Superior temporal gyrus (tissue), 1 donor: ENCODE measurements at regions not wholly inside any gene's neighbourhood (a gene's known extent, or its start where the extent isn't known, plus 50 kb on each side); places are given as distances from the start of the nearest gene placed in this dataset.

ENCODE experiments used
- DNase-seq: peaks from one replicate; pipeline ENCODE4 v3.0.0-alpha.2; 2016; ENCODE audit errors: extremely low spot score

DNA sequence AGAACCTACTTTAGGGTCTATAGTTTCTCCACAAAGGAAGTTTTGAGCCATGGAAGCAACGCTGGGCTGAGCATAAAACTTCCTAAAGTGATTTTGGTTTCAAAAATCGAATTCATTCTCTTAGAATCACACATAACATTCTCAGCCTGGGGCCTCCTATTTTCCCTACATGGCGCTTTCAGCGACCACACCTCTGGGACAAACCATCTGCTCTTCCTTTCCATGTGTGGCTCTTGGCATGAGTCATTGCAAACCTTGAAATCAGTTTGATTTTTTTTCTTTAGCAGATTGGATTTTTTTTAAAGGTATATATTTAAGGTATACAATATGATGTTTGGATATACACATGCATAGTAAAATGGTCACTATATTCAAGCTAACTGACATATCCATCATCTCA, 72.5 kb upstream of the APCDD1 start:
- DNase-seq: no peak

DNA sequence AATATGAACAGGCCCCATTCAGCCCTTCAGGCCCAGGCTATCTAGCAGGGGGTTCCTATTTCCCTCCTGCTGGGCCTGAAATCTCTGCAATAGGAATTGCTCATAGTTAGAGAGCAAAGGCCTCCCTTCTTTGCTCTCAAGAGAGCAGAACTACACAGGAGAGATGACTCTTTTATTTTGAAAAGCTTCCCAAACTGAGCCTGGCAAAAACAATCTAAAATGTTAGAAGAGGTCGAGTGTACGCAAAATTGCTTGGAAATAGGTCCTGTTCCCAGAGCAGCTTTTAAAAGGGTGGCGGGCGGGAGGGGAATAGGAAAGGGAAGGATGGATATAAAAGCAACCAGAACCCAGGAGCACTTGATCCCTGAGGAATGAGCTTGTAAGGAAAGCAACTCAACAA, 68.4 kb upstream of the APCDD1 start:
- no peak for DNase-seq

DNA sequence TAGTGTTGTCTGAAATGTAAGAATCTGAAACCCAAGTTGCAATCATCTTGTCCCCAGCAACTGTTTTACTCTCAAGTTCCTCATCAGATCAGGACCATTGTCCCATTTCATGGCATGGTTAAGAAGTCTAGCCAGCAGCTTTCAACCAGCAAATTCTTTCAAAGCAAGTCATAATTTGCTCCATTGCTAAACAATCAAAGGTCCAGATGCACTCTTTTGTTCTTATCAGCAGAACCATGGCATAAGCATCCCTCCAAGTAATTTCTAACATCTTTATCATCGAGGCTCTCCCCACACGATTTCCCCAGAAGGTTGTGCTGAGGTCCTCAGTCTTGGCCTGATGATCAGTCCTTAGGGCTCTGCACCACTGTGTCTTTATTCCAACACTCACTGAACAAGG, 67.5 kb upstream of the APCDD1 start:
- no peak for DNase-seq

DNA sequence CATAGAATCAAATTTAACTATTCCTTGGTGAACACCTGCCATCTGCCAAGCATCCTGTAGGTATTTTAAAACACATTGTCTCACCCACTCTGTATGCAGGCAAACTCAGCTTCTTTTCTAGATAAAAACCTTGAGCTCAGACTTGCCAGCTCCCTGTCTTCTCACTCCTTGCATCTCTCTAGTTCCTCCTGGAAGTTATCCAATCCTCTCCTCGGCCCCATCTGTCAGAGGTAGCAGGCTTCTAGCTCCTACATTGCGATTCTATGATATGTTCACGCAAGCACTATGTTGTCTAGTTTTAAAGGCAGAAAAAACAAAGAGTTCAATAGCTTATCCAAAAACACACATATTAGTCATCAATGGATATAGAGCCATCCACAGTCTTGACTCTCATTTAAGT, 67.0 kb upstream of the APCDD1 start:
- no peak for DNase-seq

DNA sequence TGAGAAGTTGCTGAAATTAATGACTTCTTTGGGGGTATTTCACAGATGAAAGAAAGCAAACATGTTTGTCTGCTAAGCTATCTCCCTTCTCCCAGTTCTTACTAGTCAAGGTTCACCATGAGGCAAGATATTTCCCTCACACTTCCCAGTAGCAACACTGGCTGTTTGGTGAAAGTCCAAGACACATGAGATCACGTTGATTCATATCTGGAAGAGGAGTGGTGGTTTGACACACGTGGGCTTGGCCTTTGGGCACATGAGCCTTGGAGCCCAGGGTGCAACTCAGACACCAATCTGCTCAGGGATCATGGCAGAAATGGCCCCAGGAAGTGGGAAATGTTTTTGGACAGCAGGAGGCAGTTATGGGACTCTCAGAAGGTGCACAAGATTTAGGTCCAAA, 66.1 kb upstream of the APCDD1 start:
- no peak for DNase-seq

DNA sequence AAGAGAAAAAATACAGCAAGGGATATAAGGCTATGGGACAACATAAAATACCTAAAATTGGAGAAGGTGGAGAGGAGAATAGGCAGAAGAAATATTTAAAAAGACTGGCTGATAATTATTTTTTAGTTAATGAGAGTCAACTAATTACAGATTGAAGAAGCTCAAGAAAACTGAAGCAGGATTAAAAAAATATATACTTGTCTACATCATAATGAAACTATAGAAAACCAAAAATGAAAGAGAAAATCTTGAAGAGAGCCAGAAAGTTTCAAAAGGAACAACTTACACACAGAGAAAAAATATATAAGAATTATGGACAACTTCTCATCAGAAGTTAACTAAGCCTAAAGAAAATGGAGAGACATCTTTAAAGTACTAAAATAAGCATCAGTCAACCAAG, 62.9 kb upstream of the APCDD1 start:
- DNase-seq: no peak

DNA sequence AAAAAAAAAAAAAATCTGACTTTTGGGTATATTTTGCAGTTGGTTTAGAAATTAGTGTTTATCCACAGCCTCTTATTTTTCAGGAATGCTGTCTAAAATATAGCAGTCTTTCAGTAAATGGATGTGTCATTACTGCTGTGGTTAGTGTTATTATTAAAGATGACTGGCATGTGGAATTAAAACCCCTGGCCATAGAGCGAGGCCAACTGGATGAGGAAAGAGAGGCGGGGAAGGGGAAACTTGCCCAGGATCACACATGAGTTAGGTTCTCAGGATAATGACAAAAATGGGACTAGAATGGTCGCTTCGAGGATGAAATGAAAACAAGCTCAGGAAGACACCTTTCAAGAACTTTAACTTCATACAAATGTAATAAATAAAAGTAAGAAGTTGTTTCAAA, 57.4 kb upstream of the APCDD1 start:
- no peak for DNase-seq

DNA sequence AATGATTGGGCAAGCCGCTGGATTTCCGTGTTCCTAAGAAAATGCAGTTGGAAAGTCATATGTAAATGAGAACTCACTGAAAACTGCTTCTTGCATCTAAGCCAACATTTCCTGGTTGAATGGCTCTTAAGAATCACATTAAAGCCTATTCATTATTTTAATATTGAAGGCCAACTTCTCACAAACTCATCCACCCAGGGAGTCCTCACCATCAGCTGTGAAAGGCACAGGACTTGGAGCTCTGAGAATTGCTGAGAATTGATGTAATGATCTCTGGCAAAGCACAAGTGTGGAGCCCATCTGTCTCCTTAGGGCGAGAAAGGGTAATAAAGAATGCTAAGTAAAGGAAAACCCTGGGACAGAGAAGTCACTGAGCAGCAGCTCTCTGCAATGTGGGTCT, 55.9 kb upstream of the APCDD1 start:
- no peak for DNase-seq

DNA sequence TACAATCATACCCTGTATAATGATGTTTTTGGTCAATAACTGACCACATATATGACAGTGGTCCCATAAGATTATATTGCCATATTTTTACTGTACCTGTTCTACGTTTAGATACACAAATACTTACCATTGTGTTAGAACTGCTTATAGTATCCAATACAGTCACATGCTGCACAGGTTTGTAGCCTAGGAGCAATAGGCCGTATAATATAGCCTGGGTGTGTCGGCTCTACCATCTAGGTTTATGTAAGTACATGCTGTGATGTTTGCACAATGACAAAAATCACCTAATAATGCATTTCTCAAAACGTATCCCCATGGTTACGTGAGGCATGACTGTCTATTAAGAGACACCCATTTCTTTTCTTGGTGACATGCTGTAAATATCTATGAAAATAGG, 55.0 kb upstream of the APCDD1 start:
- DNase-seq: no peak

DNA sequence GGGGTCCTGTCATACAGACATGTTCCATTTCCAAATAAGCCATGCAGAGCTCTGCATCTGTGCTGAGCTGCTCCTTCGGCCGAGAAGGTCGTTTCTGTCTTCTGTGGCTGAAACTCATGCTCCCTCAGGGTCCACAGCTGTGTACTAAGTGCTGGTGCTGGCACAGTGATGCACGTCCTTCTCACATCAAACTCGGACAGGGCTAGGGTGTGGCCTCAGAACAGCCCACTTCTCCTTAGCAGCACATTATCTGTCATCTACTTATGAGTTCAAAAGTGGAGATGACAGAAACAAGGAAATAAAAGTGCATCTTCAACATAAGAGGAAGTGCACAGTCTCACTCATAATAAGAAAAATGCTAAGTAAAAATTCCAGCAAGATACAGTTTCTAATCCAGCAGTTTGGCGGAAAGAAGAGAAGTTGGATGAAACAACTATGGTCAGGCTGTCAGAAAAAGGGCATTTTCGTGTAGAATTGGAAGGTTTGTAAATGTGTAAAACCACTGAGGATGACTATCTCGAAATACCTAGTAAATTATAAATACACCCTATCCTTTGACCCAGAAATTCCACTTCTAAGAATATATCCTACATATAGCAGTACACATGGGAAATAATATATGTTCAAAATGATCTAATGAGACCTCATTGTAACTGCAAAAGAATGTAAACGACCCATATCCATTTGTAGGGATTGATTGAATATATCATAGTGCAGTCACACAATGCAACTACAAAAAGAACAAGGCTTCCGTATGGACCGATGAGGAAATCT, 53.7 kb upstream of the APCDD1 start:
- DNase-seq: no peak

DNA sequence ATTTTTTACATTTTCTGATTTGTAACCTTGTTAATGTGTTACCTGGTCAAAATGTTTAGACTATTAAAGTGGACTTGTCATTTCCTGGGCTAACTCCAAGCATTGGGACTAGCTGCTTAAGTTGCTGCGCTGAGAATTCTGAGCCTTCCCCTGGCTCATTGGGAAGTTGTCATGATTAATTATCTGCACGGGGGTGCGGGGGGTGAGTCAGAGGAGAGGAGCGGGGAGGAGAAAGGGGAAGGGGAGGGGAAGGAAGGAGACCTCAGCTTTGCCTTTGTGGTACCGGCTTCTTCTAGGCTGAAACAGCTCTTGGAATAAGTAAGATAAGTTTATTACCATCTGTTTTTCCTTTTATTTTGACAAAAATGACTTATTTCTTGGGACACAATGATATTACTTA, 52.9 kb upstream of the APCDD1 start:
- no peak for DNase-seq

DNA sequence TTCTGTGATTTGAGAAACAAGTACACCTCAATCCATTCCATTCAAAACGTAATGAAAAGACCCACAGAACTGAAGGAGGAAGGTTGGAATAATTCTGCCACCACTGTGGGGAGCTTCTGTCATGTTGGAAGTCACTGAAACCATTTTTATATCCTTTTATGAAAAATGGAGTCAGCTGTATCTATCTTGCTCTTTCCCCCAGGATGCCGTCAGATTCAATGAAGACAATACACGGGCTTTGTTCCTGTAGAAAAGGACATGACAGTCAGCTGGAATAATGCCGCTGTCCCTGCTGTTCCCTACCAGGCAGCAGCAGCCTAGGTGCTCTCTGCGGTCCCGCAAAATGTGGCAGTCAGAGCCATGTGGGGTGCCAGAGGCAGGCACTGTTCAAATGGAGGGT, 52.5 kb upstream of the APCDD1 start:
- DNase-seq: peak; percentile 65

DNA sequence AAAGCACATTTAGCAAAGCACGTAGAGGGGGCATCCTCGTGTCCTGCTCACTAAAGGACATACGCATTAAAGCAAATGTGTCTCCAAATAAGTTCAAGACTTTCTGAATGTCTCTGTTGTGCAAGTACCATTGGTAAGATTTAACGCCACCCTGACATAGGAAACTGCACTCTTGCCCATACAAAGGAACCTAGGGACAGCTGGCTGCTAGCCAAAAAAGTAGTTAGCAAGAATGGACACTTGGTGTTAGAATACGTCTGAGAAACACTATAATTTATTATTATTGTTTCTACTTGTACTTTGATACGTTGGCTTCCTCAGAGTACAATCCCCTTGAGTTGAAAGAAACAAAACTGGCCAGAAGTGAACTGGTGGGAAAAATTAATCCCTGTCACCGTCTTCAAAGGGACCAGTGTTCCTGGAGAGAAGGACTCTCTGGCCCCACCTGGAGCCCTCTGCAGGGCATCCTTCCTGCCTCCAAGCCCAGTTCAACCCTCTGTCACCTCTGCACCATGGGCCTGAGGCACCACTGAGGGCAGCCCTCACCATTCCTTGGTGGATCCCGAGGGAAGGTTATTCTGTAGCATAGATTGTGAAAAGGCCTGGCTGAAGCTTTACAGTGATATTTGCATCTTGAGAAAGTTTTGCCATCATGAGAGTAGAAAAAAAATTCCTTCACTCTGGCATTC, 51.4 kb upstream of the APCDD1 start:
- no peak for DNase-seq

DNA sequence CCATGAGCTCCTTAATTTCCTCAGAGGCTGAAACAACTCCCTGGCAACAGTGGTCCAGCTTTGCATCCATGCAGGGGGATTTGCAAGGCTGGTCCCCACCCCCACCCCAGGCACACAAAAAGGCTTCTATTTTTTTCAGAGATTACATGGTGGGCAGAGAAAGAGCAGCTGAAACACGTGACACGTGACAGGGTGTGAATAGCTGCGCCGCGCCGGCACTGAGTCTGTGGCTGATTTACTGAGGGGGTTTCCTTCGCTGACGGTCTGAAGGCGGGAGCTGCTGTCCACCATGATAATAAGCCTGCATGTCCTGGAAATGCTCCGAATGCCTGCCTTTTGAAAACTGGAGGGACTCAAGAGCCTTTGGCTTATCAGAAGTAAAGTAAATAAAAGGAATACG, 50.7 kb upstream of the APCDD1 start:
- DNase-seq: no peak

DNA sequence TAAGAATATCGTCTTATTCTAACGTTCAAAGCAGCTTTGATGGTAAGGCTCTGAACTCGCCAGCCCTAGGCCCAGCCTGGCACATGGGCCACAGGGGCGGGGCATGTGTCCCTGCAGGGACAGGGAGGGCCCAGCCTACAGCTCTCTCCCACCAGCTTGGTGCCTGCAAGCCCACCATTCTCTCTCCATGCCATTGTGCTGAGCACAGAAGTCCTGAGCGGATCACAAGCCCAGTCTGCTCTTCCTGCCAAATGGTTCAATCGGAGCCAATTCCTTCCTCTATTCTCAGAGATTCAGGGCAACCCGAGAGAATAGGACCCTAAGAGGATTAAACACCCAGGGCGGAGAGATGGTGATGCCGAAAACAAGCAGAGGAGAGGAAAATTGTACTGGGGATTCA, 50.3 kb upstream of the APCDD1 start:
- peak; percentile 41 for DNase-seq
